WTC11 (cell line): ENCODE measurements at regions not wholly inside any gene's neighbourhood (a gene's known extent, or its start where the extent isn't known, plus 50 kb on each side); places are given as distances from the start of the nearest gene placed in this dataset.

Experiments
- AFF4 ChIP-seq: sonication (generic); formaldehyde crosslinking; IDR thresholded peaks from 2 replicates; pipeline ENCODE4 v1.8.1; 2023; ENCODE audit warnings: mild to moderate bottlenecking, missing genetic modification reagents, borderline replicate concordance
- CBFB ChIP-seq: sonication (generic); formaldehyde crosslinking; IDR thresholded peaks from 2 replicates; pipeline ENCODE4 v1.8.1; 2022; ENCODE audit warnings: mild to moderate bottlenecking, low read depth, missing genetic modification reagents
- CTCF ChIP-seq: fragments of 200-600 bp; IDR thresholded peaks from 2 replicates; pipeline ENCODE4 v1.8.0; 2022; ENCODE audit warnings: antibody characterized with exemption
- ELF4 ChIP-seq: sonication (generic); formaldehyde crosslinking; IDR thresholded peaks from 2 replicates; pipeline ENCODE4 v1.8.1; 2022; ENCODE audit warnings: low read depth, mild to moderate bottlenecking, moderate library complexity, missing genetic modification reagents
- IRF1 ChIP-seq: sonication (generic); formaldehyde crosslinking; IDR thresholded peaks from 2 replicates; pipeline ENCODE4 v1.8.0; 2023; ENCODE audit warnings: missing genetic modification reagents
- SP1 ChIP-seq: sonication (generic); formaldehyde crosslinking; conservative IDR thresholded peaks from 2 replicates; pipeline ENCODE4 v1.8.1; 2022; ENCODE audit warnings: missing genetic modification reagents
- USF2 ChIP-seq: sonication (generic); formaldehyde crosslinking; IDR thresholded peaks from 2 replicates; pipeline ENCODE4 v1.8.1; 2023; ENCODE audit warnings: mild to moderate bottlenecking, missing genetic modification reagents, moderate library complexity
- ZBTB21 ChIP-seq: sonication (generic); formaldehyde crosslinking; IDR thresholded peaks from 2 replicates; pipeline ENCODE4 v1.8.1; 2023; ENCODE audit warnings: mild to moderate bottlenecking, missing genetic modification reagents, borderline replicate concordance
- ZBTB43 ChIP-seq: sonication (generic); formaldehyde crosslinking; IDR thresholded peaks from 2 replicates; pipeline ENCODE4 v1.8.1; 2023; ENCODE audit warnings: mild to moderate bottlenecking, missing genetic modification reagents
- ZNF121 ChIP-seq: sonication (generic); formaldehyde crosslinking; IDR thresholded peaks from 2 replicates; pipeline ENCODE4 v1.8.0; 2023; ENCODE audit warnings: missing genetic modification reagents

- TF ChIP-seq CBFB (CRISPR knock-in tag): no peak
- no peak for TF ChIP-seq CTCF
- TF ChIP-seq ZBTB21: no peak
- TF ChIP-seq ZBTB43 (CRISPR knock-in tag): no peak
- TF ChIP-seq IRF1: no peak
- TF ChIP-seq ELF4 (CRISPR knock-in tag): no peak
- no peak for TF ChIP-seq AFF4 (CRISPR knock-in tag)
- no peak for TF ChIP-seq ZNF121
- TF ChIP-seq SP1 (CRISPR knock-in tag): no peak
- no peak for TF ChIP-seq USF2 (CRISPR knock-in tag)
These were observed 57.9 kb upstream of the ADORA3 start for GRCh38 chr1:111561328-111561727.
